C4-2B (cell line): ENCODE measurements at regions not wholly inside any gene's neighbourhood (a gene's known extent, or its start where the extent isn't known, plus 50 kb on each side); places are given as distances from the start of the nearest gene placed in this dataset.

Experiments used
- H3K27ac ChIP-seq: fragments of 450-650 bp; 2 replicates; pipeline ENCODE4 v1.5.1; 2017
- CTCF ChIP-seq: fragments of 450-650 bp; conservative IDR thresholded peaks from 2 replicates; pipeline ENCODE4 v1.5.1; 2017; ENCODE audit warnings: mild to moderate bottlenecking
- ZFX ChIP-seq: fragments of 450-650 bp; IDR thresholded peaks from 2 replicates; pipeline ENCODE4 v1.6.1; 2017

- TF ChIP-seq ZFX (no peak), CTCF (no peak)
Measured at GRCh38 chr1:199751962-199752687, 275.4 kb upstream of the NR5A2 start.

GRCh38 chr1:199752688-199753027 is 274.9 kb upstream of the NR5A2 start:
- TF ChIP-seq ZFX (no peak), CTCF (no peak)
- H3K27ac ChIP-seq, result no peak overlapping the region

More at GRCh38 chr1:199751962-199752687, 275.4 kb upstream of the NR5A2 start:
- no peak overlapping the region for H3K27ac ChIP-seq

GRCh38 chr1:199753513-199753912 is 274.0 kb upstream of the NR5A2 start:
- TF ChIP-seq ZFX (no peak), CTCF (no peak)
- H3K27ac ChIP-seq, result no peak overlapping the region

GRCh38 chr1:199756066-199756465 is 271.4 kb upstream of the NR5A2 start:
- TF ChIP-seq ZFX (no peak), CTCF (no peak)

GRCh38 chr1:199758626-199759255 is 268.8 kb upstream of the NR5A2 start:
- no peak overlapping the region for H3K27ac ChIP-seq
- TF ChIP-seq ZFX (no peak), CTCF (no peak)

More at GRCh38 chr1:199756066-199756465, 271.4 kb upstream of the NR5A2 start:
- H3K27ac ChIP-seq, result no peak overlapping the region

GRCh38 chr1:199759268-199759730 is 268.2 kb upstream of the NR5A2 start:
- no peak for TF ChIP-seq CTCF
- TF ChIP-seq ZFX, result no peak
- no peak overlapping the region for H3K27ac ChIP-seq

- TF ChIP-seq ZFX, result no peak
- H3K27ac ChIP-seq, result no peak overlapping the region
Measured at GRCh38 chr1:199762572-199762971, 264.9 kb upstream of the NR5A2 start.
